HEK293T (cell line): ENCODE measurements at regions not wholly inside any gene's neighbourhood (a gene's known extent, or its start where the extent isn't known, plus 50 kb on each side); places are given as distances from the start of the nearest gene placed in this dataset.

Experiments used
- CTCF ChIA-PET: fragments of 350-600 bp; formaldehyde crosslinking; extraction: SDS; loops from one replicate; lab custom pipeline; 2021; ENCODE audit warnings: antibody characterized with exemption, inconsistent platforms; lab: Yijun Ruan, JAX
- POLR2A ChIA-PET: fragments of 350-600 bp; formaldehyde crosslinking; extraction: SDS; loops from one replicate; lab custom pipeline; 2020; ENCODE audit warnings: antibody characterized with exemption, inconsistent platforms; lab: Yijun Ruan, JAX
- DNase-seq: peaks from one replicate; pipeline ENCODE4 v3.0.0; 2012; ENCODE audit warnings: mixed read lengths; ENCODE audit errors: extremely low spot score
- ARNT ChIP-seq: fragments of 450-650 bp; IDR thresholded peaks from 2 replicates; pipeline ENCODE4 v1.6.1; 2017; ENCODE audit warnings: mild to moderate bottlenecking
- BHLHE40 ChIP-seq: fragments of 450-650 bp; IDR thresholded peaks from 2 replicates; pipeline ENCODE4 v1.6.1; 2016; ENCODE audit warnings: mild to moderate bottlenecking, moderate library complexity, borderline replicate concordance
- CTBP1 ChIP-seq: fragments of 450-650 bp; IDR thresholded peaks from 2 replicates; pipeline ENCODE4 v1.6.1; 2016; ENCODE audit warnings: borderline replicate concordance
- ELF4 ChIP-seq: fragments of 450-650 bp; IDR thresholded peaks from 2 replicates; pipeline ENCODE4 v1.6.1; 2017; ENCODE audit warnings: antibody characterized with exemption
- FOXA1 ChIP-seq: fragments of 450-650 bp; IDR thresholded peaks from 2 replicates; pipeline ENCODE4 v1.6.1; 2016; ENCODE audit warnings: mild to moderate bottlenecking
- FOXK2 ChIP-seq: fragments of 450-650 bp; IDR thresholded peaks from 2 replicates; pipeline ENCODE4 v1.6.1; 2016; ENCODE audit warnings: mild to moderate bottlenecking
- FOXM1 ChIP-seq: fragments of 450-650 bp; IDR thresholded peaks from 2 replicates; pipeline ENCODE4 v1.6.1; 2017; ENCODE audit warnings: mild to moderate bottlenecking, borderline replicate concordance
- HDGF ChIP-seq: fragments of 450-650 bp; IDR thresholded peaks from 2 replicates; pipeline ENCODE4 v1.6.1; 2017; ENCODE audit warnings: antibody characterized with exemption, borderline replicate concordance
- L3MBTL2 ChIP-seq: fragments of 450-650 bp; conservative IDR thresholded peaks from 2 replicates; pipeline ENCODE4 v1.6.1; 2016; ENCODE audit warnings: mild to moderate bottlenecking
- LEF1 ChIP-seq: fragments of 450-650 bp; IDR thresholded peaks from 2 replicates; pipeline ENCODE4 v1.6.1; 2017; ENCODE audit warnings: mild to moderate bottlenecking, borderline replicate concordance
- NFRKB ChIP-seq: fragments of 450-650 bp; IDR thresholded peaks from 2 replicates; pipeline ENCODE4 v1.6.1; 2016; ENCODE audit warnings: mild to moderate bottlenecking, moderate library complexity
- SP1 ChIP-seq: fragments of 450-650 bp; IDR thresholded peaks from 2 replicates; pipeline ENCODE4 v1.6.1; 2017
- SUZ12 ChIP-seq: fragments of 450-650 bp; IDR thresholded peaks from 2 replicates; pipeline ENCODE4 v1.6.1; 2016; ENCODE audit warnings: mild to moderate bottlenecking
- TARDBP ChIP-seq: fragments of 450-650 bp; IDR thresholded peaks from 2 replicates; pipeline ENCODE4 v1.6.1; 2016
- ZNF384 ChIP-seq: fragments of 450-650 bp; IDR thresholded peaks from 2 replicates; pipeline ENCODE4 v1.6.1; 2016
- TF ChIP-seq, protein P1 (sequence below): fragments of 450-650 bp; IDR thresholded peaks from 2 replicates; pipeline ENCODE4 v1.6.1; 2016

DNA sequence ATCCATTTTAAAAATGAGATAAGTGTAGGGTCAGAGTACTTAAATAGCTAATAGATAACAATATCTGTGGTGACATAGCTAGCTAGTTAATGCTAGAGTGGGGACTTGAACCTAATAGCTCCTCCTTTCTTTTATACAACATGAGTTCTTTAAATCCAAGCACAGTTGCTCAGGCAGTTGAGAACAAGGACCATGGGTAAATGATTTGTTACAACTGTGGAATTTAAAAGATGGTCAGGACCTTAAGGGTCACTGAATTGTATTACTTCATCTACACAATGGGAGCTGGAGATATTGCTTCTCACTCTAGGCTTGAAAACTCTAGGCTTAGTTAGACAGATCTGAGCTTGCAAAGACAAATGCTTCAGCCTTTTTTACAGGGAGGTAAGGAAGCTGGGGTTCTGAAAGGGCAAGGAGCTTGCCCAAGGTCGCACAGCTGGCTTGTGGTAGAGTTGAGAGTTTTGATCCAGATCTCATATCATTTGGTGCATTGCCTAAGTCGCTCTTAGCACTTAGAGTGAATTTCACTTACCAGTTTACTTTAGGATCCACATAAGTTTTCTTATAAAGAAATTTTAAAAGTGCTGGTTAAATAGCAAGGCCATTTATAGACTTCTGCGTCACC lies 90.2 kb downstream of the EDEM1 start:
- TF ChIP-seq ARNT (no peak), LEF1 (no peak), BHLHE40 (no peak), FOXA1 (no peak)
- TF ChIP-seq, protein P1, sequence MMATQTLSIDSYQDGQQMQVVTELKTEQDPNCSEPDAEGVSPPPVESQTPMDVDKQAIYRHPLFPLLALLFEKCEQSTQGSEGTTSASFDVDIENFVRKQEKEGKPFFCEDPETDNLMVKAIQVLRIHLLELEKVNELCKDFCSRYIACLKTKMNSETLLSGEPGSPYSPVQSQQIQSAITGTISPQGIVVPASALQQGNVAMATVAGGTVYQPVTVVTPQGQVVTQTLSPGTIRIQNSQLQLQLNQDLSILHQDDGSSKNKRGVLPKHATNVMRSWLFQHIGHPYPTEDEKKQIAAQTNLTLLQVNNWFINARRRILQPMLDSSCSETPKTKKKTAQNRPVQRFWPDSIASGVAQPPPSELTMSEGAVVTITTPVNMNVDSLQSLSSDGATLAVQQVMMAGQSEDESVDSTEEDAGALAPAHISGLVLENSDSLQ: no peak
- ChIA-PET CTCF (no interaction called here), POLR2A (no interaction called here)
- no peak for DNase-seq

GRCh38 chr3:5278666-5279065 lies 91.2 kb downstream of the EDEM1 start:
- TF ChIP-seq ELF4: no peak
- no peak for TF ChIP-seq NFRKB
- TF ChIP-seq LEF1: no peak
- no peak for TF ChIP-seq FOXK2
- TF ChIP-seq CTBP1: no peak
- no peak for TF ChIP-seq FOXA1
- no peak for TF ChIP-seq ARNT
- TF ChIP-seq, protein P1: no peak
- TF ChIP-seq ZNF384: no peak
- no peak for TF ChIP-seq SUZ12
- no peak for TF ChIP-seq HDGF
- TF ChIP-seq TARDBP: no peak
- no peak for TF ChIP-seq FOXM1
- no peak for TF ChIP-seq BHLHE40
- TF ChIP-seq L3MBTL2: no peak
- no peak for TF ChIP-seq SP1
- ChIA-PET CTCF (no interaction called here), POLR2A (no interaction called here)
- no peak for DNase-seq

- ChIA-PET POLR2A (no interaction called here), CTCF (no interaction called here)
- TF ChIP-seq ARNT (no peak), FOXA1 (no peak), L3MBTL2 (no peak), LEF1 (no peak), ZNF384 (no peak), FOXK2 (no peak), SP1 (no peak), SUZ12 (no peak), TARDBP (no peak), NFRKB (no peak), HDGF (no peak), BHLHE40 (no peak), FOXM1 (no peak), CTBP1 (no peak)
- TF ChIP-seq, protein P1: no peak
- DNase-seq: no peak
Measured at GRCh38 chr3:5282703-5283102, 95.2 kb downstream of the EDEM1 start.

DNA sequence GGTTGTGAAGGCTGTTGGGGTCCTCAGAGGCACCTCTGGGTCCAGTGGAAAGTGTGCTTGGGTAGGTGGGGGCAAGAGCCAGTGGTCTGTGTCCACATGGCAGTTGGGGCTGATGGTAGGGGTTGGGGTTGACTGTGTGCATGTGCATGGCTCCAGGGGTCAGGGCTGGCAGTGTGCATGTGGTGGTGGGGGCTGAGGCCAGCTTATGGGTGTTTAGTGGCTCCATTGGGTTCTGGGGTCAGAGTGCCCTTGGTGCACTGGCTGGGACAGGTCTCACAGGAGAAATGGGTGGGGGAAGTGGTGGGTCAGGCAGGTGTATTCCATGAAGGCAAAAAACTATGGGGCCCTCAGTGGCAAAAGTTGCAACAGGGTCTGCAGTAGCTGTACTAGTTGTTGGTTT lies 97.9 kb downstream of the EDEM1 start:
- TF ChIP-seq BHLHE40: no peak
- no peak for TF ChIP-seq FOXA1
- no peak for TF ChIP-seq ELF4
- no peak for TF ChIP-seq ZNF384
- TF ChIP-seq CTBP1: no peak
- TF ChIP-seq SP1: no peak
- TF ChIP-seq L3MBTL2: no peak
- TF ChIP-seq FOXK2: no peak
- POLR2A ChIA-PET: no interaction called here
- DNase-seq: no peak
- CTCF ChIA-PET: no interaction called here

DNA sequence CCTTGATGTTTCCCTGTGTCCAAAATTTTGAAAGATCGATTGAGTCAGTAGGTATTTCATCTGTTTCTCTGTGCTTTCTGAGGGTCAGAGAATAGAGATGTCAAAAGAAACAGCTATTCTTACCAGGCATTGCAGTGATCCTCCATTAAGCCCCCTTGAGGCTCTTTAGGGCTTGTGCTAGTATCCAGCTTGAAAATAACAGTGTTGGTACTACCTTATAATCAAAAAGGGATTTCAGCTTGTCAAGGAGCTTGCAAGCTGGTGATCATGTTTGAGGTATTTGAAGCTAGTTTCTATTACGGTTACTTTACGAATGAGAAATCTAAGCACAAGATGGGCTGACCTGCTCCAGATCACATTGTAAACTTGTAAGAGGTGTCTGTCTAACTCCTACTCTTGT lies 103.4 kb downstream of the EDEM1 start:
- ChIA-PET CTCF (no interaction called here), POLR2A (no interaction called here)
- no peak for DNase-seq
- TF ChIP-seq SUZ12 (no peak), SP1 (no peak)

DNA sequence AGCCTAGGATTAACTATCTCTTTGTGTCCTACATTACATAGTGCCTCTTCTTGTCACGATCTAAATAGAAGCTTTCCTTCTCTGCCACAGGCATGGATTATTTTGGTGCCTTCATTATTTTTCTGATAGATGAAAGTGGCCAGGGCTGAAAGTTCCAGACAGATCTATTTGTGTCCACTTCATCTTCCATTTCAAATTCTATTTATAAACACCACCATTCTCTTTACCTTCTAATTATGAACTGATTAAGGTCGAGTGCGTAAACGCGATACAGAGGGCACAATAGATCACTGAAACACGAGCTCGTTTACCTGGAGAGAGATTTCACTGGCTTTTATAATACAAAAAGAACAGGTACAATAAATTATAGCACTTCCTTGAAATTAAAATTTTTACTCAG lies 105.0 kb downstream of the EDEM1 start:
- ChIA-PET CTCF (no interaction called here), POLR2A (no interaction called here)
- no peak for TF ChIP-seq HDGF
- no peak for DNase-seq

DNA sequence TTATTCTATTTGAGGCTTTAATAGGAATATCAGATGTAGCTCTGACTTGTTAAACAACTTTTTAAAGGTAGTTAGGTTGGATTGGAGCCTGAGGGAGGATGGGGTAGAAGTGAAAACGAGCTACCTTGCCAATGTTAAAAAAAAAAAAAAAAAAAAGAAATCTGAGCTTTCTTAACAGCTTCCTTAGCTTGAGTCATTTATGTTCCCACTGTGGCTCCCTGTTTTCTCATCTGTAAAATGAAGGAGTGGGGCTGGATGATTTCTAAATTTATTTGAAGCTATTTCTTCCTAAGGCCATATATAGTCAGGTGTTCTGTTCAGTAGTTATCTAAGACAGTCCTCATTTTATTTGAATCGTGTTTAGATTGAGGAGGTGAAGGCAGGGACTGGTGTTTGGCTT lies 105.7 kb downstream of the EDEM1 start:
- ChIA-PET POLR2A (no interaction called here), CTCF (no interaction called here)
- no peak for TF ChIP-seq SUZ12
- TF ChIP-seq FOXA1: no peak
- no peak for TF ChIP-seq FOXK2
- TF ChIP-seq FOXM1: no peak
- no peak for TF ChIP-seq ZNF384
- no peak for DNase-seq
